ENCODE measurements at regions not wholly inside any gene's neighbourhood (a gene's known extent, or its start where the extent isn't known, plus 50 kb on each side); places are given as distances from the start of the nearest gene placed in this dataset.

DNA sequence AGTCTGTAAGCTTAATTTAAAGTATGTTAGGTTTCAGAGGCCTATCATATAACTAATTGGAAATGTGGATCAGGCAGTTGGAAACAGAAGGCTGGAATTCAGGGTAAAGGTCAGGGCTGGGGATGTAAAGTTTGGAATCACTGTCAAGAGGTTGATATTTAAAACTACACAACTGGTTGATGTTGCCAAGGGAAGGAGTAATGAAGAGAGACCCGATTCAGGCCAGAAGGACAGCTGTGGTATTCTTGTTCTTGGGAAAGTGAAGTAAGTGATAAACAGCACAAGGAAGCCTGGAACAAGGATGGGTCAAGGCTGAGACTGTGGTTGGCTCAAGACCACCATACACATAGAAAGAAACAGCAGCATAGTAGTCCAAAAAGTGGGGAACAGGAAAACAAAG is 654.2 kb downstream of the NTRK3 start:
- intact Hi-C loops (cut with micrococcal nuclease): loop anchor here (10.0 kb wide), 1 partner anchor 1738 kb away; no protein-coding TSS in a partner anchor

DNA sequence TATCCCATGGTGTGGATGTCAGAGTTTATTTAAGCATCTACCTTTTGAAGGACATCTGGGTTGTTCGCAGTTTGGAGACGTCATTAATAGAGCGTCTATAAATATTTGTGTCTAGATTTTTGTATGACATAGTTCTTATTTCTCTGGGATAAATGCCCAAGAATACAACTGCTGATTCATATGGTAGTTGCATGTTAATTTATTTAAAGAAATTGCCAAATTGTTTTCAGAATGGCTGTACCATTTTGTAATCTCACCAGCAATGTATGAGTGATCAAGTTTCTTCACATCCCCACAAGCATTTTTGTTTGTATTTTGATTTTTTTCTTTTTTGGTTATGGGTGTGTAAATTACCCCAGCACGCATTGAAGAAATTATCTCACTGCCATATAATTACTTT is 656.9 kb downstream of the NTRK3 start:
- POLR2A ChIA-PET: no interaction called here
- H3K36me3 Mint-ChIP-seq: no peaks in the 10 kb centered on the region
- no peak overlapping the region for H3K4me3 Mint-ChIP-seq
- H3K9me3 Mint-ChIP-seq: no peaks in the 10 kb centered on the region
- H3K27ac Mint-ChIP-seq: no peak overlapping the region
- peaks cover 22% of the 10 kb centered on the region for H3K4me1 Mint-ChIP-seq (ENCODE audit: low read depth)
- intact Hi-C loops (cut with micrococcal nuclease): loop anchor here (10.0 kb wide), 1 partner anchor 1735 kb away; no protein-coding TSS in a partner anchor
- no peak for DNase-seq
- CTCF ChIA-PET: no interaction called here
- no peaks in the 10 kb centered on the region for H3K27me3 Mint-ChIP-seq

More for the DNA sequence above, 654.2 kb downstream of the NTRK3 start:
- Mint-ChIP-seq H3K4me3 (no peak overlapping the region), H3K9me3 (no peaks in the 10 kb centered on the region), H3K4me1 (ENCODE audit: low read depth) (peaks cover 15% of the 10 kb centered on the region), H3K27ac (no peak overlapping the region), H3K36me3 (no peaks in the 10 kb centered on the region), H3K27me3 (no peaks in the 10 kb centered on the region)
- CTCF ChIA-PET: no interaction called here
- no peak for DNase-seq
- POLR2A ChIA-PET: no interaction called here

DNA sequence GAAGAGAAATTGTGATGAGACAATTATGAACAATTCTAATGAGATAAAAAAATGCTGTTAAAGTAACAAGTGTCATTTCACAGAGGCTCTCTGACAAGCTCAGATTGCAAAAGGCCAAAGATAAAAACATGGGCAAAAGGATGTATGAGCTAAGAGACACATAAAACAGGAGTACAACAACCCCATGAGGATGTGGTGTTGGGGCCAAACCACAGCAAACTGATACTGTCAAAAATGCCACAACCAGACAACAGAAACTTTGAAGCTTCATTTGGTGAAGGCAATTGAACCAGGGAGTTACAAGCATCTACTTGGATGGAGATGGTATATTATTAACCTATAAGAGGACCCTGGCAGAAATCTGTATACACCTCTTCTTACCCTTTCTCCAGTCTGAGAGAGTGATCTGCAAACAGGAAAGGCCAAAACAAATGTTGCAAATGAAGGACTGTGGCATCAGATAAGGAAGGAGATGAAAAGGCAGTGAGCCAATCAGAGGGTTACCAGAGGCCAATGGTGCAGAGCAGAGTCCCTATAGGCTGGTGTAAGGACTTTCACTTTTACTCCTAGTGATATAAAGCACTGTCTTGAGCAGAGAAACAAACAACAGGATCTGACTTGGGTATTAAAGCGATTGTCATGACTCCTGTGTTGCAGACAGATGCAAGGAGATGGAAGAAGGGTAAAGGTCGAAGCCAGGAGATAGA is 659.0 kb downstream of the NTRK3 start:
- Mint-ChIP-seq H3K9me3 (no peaks in the 10 kb centered on the region), H3K4me1 (ENCODE audit: low read depth) (peaks cover 27% of the 10 kb centered on the region), H3K27me3 (no peaks in the 10 kb centered on the region), H3K4me3 (no peak overlapping the region), H3K36me3 (no peaks in the 10 kb centered on the region), H3K27ac (peak overlapping the region; percentile 15)
- CTCF ChIA-PET: no interaction called here
- intact Hi-C loops (cut with micrococcal nuclease): no loop called here
- DNase-seq: peak; percentile 66
- POLR2A ChIA-PET: interaction anchor here (0.6 kb wide), 1 partner anchor 22 kb away, joined by 3 read pairs; no protein-coding TSS in a partner anchor

DNA sequence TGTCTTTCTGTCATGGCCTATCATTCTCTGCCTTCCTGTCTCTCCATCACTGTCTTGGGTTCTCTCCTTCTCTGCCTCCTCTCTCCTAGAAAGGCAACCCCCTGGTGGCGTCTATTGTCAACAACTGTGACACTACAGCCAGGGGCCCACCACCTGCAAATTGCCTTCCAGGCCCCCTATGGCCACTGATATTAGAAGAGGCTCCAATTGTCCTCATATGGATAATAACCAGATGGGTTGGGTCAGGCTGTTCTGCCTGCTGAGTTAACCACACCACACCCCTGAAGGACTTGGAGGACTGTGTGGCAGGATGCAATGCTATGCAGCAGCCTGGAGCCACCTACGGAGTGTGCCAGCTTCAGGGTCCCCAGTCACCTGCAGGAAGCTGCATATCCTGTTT is 665.0 kb downstream of the NTRK3 start:
- intact Hi-C loops (cut with micrococcal nuclease): no loop called here

DNA sequence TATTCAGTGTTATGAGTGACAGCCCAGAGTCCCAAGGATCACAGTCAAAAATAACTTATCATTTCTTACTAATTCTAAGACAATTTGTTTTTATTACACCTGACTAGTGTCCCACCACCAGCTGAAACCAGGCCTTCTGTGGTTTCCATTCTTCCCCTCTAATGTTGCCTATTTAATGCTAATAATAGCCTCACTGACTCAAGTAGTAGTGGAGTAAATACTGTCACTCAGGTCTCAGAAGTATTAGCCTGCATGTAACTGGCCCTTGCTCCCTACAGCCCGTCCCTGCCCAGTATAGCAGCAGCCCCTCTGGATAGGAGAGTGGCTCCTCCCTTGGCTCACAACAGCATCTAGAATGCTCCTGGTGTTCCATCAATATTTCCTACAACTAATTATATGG is 665.5 kb downstream of the NTRK3 start:
- intact Hi-C loops (cut with micrococcal nuclease): no loop called here
- no peaks in the 10 kb centered on the region for H3K9me3 Mint-ChIP-seq

More for the DNA sequence above, 665.0 kb downstream of the NTRK3 start:
- CTCF ChIA-PET: no interaction called here
- Mint-ChIP-seq H3K27me3 (no peaks in the 10 kb centered on the region), H3K27ac (no peak overlapping the region), H3K4me3 (no peak overlapping the region), H3K36me3 (no peaks in the 10 kb centered on the region), H3K4me1 (ENCODE audit: low read depth) (peaks cover 5% of the 10 kb centered on the region), H3K9me3 (no peaks in the 10 kb centered on the region)
- POLR2A ChIA-PET: no interaction called here
- no peak for DNase-seq

DNA sequence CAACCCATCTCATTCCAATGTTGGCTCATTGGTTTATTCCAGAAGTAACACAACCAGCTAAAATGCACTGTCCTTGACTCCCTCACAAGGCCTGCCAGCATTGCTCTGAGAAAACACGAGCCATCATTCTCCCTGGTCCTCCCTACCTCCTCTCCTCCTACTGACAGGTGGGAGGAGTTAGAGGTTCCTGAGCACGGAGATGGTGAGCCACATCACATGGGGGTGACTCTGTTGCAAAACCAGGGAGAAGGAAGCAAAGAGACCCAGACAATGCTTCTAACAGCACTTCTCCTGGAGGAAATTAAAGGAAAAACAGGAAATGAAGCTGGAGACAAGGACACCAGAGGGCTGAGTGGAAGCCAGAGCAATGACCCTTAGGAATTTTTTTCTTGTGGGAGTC is 667.4 kb downstream of the NTRK3 start:
- POLR2A ChIA-PET: no interaction called here
- Mint-ChIP-seq H3K27me3 (no peaks in the 10 kb centered on the region), H3K36me3 (no peaks in the 10 kb centered on the region), H3K4me1 (ENCODE audit: low read depth) (peaks cover 1% of the 10 kb centered on the region), H3K27ac (no peak overlapping the region), H3K4me3 (no peak overlapping the region), H3K9me3 (no peaks in the 10 kb centered on the region)
- no peak for DNase-seq
- intact Hi-C loops (cut with micrococcal nuclease): no loop called here
- CTCF ChIA-PET: no interaction called here

More for the DNA sequence above, 665.5 kb downstream of the NTRK3 start:
- H3K27ac Mint-ChIP-seq: no peak overlapping the region
- no peaks in the 10 kb centered on the region for H3K36me3 Mint-ChIP-seq
- ChIA-PET CTCF (no interaction called here), POLR2A (no interaction called here)
- peaks cover 5% of the 10 kb centered on the region for H3K4me1 Mint-ChIP-seq (ENCODE audit: low read depth)
- no peaks in the 10 kb centered on the region for H3K27me3 Mint-ChIP-seq
- DNase-seq: no peak
- no peak overlapping the region for H3K4me3 Mint-ChIP-seq

DNA sequence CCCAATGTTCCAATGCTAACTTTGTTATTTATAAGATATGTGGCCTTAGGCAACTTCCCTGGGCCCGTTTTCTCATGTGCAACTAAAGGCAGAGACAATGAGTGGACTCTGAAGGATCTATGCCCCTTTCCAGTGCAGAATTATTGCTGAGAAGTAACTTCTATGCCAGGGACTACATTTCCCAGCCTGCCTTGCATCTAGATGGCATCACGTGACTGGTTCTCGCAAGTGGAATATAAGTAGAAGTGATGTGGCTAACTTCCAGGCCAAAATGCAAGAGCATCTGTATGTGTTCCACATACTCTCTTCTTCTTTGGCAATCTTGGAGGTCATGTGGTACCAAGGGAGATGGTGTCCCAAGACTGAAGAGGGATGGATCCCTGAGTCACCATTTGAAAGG is 674.4 kb downstream of the NTRK3 start:
- Mint-ChIP-seq H3K27me3 (no peaks in the 10 kb centered on the region), H3K27ac (no peak overlapping the region), H3K4me1 (ENCODE audit: low read depth) (no peaks in the 10 kb centered on the region), H3K4me3 (no peak overlapping the region), H3K36me3 (no peaks in the 10 kb centered on the region), H3K9me3 (no peaks in the 10 kb centered on the region)
- intact Hi-C loops (cut with micrococcal nuclease): no loop called here
- DNase-seq: no peak
- CTCF ChIA-PET: no interaction called here
- POLR2A ChIA-PET: no interaction called here

DNA sequence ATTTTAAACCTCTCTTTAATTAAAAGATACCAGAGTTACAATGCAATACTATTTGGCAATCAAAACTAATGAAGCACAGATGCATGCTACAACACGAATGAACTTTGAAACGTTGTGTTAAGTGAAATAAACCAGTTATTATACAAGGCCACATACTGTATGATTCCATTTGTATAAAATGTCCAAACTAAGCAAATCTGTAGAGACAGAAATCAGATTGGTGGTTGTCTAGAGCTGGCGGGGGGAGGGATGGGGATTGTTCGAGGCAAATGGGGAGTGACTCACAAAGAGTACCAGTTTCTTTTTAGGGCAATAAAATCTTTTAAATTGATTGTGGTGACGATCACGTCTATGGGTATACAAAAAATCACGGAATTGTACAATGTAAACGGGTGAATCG is 677.0 kb downstream of the NTRK3 start:
- Mint-ChIP-seq H3K9me3 (no peaks in the 10 kb centered on the region), H3K4me3 (no peak overlapping the region), H3K36me3 (no peaks in the 10 kb centered on the region), H3K27ac (no peak overlapping the region), H3K4me1 (ENCODE audit: low read depth) (no peaks in the 10 kb centered on the region), H3K27me3 (no peaks in the 10 kb centered on the region)
- ChIA-PET POLR2A (no interaction called here), CTCF (no interaction called here)
- no peak for DNase-seq
- intact Hi-C loops (cut with micrococcal nuclease): no loop called here

DNA sequence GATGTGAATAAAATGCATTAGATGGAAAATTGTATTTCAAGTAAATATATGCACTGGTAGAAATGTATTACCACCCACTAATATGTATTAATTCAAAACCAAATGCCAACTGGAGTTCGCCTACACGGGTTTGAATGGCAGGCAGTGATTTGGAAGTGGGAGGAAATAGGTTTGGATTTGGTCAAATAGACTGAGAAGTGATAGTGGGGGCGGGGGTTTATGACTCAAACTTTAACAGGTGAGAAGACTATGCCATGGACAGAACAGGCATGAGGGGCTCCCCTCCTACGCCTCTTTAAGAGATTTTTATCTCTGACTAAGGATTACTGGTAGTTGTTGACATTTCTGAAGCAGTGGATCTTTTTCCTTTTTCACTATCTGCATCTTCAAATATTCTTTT is 677.8 kb downstream of the NTRK3 start:
- Mint-ChIP-seq H3K27me3 (no peaks in the 10 kb centered on the region), H3K4me3 (no peak overlapping the region), H3K27ac (no peak overlapping the region), H3K36me3 (no peaks in the 10 kb centered on the region), H3K4me1 (ENCODE audit: low read depth) (no peaks in the 10 kb centered on the region), H3K9me3 (no peaks in the 10 kb centered on the region)
- ChIA-PET CTCF (no interaction called here), POLR2A (no interaction called here)
- intact Hi-C loops (cut with micrococcal nuclease): no loop called here
- no peak for DNase-seq

DNA sequence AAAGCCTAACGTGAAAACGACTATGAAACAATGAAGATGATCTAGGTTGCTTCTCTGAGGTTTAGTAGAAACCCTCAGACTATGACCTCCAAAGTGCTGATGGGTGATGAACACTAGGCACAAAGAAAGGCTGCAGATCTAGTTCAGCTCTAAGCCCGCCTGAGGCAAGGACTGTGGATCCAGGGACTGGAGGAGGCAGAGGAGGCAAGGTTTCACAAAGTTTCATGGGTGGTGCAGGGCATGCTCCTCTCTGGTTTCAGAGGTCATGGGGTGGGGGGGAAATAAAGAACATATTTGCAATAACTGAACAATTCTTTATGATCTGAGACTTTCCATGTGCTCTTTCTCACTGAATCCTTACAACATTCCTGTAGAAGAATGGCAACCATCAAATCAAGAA is 679.2 kb downstream of the NTRK3 start:
- H3K36me3 Mint-ChIP-seq: no peaks in the 10 kb centered on the region
- H3K27me3 Mint-ChIP-seq: no peaks in the 10 kb centered on the region
- no peak overlapping the region for H3K4me3 Mint-ChIP-seq
- no peaks in the 10 kb centered on the region for H3K9me3 Mint-ChIP-seq
- no peak overlapping the region for H3K27ac Mint-ChIP-seq
- no peaks in the 10 kb centered on the region for H3K4me1 Mint-ChIP-seq (ENCODE audit: low read depth)
- ChIA-PET CTCF (no interaction called here), POLR2A (no interaction called here)
- intact Hi-C loops (cut with micrococcal nuclease): no loop called here
- no peak for DNase-seq

DNA sequence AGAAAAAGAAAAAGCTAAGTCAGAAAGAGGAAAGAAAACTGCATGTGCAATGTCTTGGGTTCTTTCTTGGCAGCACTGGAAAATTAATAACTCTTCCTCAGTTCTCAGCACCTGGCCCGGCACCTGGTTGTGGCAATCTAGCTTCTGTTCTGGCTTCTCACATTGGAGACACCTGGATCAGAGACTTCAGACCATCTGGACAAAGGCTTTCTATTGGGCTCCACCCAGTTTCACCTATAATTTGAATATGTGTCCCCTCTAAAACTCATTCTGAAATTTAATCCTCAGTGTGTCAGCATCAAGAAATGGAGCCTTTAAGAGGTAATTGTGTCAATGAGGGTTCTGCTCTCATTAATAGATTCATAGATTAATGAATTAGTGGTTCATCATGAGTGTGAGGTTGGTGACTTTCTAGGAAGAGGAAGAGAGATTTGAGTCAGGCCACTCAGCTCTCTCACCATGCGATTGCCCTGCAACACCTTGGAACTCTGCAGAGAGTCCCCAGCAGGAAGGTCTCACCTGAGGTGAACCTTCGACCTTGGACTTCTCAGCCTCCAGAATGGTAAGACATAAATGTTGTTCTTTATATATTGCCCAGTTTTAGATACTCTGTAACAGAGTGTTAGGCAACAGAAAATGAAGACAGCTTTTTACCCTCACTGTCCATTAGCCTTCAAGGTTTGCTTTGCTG is 679.9 kb downstream of the NTRK3 start:
- no peaks in the 10 kb centered on the region for H3K4me1 Mint-ChIP-seq (ENCODE audit: low read depth)
- intact Hi-C loops (cut with micrococcal nuclease): no loop called here
- ChIA-PET POLR2A (no interaction called here), CTCF (interaction anchor here (0.6 kb wide), 1 partner anchor 83 kb away, joined by 3 read pairs; no protein-coding TSS in a partner anchor)
- H3K27ac Mint-ChIP-seq: no peak overlapping the region
- no peak for DNase-seq
- no peaks in the 10 kb centered on the region for H3K36me3 Mint-ChIP-seq
- no peak overlapping the region for H3K4me3 Mint-ChIP-seq
- H3K9me3 Mint-ChIP-seq: no peaks in the 10 kb centered on the region
- H3K27me3 Mint-ChIP-seq: no peaks in the 10 kb centered on the region

DNA sequence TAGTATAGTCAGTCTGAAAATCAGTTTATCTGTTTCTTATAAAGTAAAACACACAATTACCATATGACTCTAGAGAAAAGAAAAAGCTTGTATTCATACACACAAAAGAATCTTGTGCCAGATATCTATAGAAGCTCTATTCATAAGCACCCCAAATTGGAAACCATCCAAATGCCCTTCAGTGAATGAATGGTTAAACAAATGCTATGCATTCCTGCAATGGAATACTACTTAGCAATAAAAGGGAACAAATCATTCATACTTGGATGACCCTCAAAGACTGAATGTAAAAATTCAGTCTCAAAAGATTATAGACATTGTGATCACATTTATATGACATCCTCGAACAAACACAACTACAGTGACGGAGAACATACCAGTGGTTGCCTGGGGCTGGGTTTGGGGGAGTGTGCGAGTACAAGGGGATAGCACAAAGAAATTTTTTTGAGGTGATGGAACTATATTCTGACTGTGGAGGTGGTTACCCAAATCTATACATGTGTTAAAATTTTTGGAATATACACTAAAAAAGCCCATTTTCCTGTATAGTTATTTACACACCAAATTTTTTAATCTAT is 680.6 kb downstream of the NTRK3 start:
- no peaks in the 10 kb centered on the region for H3K9me3 Mint-ChIP-seq
- no peaks in the 10 kb centered on the region for H3K27me3 Mint-ChIP-seq
- intact Hi-C loops (cut with micrococcal nuclease): no loop called here
- H3K4me3 Mint-ChIP-seq: no peak overlapping the region
- H3K4me1 Mint-ChIP-seq (ENCODE audit: low read depth): peaks cover under 1% of the 10 kb centered on the region
- H3K27ac Mint-ChIP-seq: no peak overlapping the region
- H3K36me3 Mint-ChIP-seq: no peaks in the 10 kb centered on the region
- DNase-seq: no peak
- POLR2A ChIA-PET: no interaction called here
- CTCF ChIA-PET: interaction anchor here (0.6 kb wide), 1 partner anchor 82 kb away, joined by 3 read pairs; no protein-coding TSS in a partner anchor

DNA sequence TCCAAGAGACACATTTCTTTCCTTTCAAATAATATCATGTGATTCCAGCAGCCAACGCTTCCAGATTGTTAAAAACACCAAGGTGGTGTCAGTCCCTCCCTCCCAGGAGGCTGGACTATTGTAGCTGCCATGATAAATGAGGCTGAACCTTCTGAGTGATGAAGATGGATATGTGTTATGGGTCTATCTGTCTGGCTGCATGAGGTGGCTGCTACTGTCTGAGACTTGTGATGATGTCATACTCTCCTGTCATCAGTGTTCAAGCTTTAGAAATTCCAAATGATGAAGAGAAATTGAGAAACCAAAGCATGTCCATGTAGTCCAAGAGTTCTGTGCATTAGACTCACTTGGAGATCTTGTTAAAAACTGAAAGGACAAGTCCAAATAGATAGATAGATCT is 683.0 kb downstream of the NTRK3 start:
- Mint-ChIP-seq H3K36me3 (no peaks in the 10 kb centered on the region), H3K4me1 (ENCODE audit: low read depth) (peaks cover 12% of the 10 kb centered on the region), H3K27ac (no peak overlapping the region), H3K27me3 (no peaks in the 10 kb centered on the region), H3K9me3 (no peaks in the 10 kb centered on the region), H3K4me3 (no peak overlapping the region)
- no peak for DNase-seq
- CTCF ChIA-PET: no interaction called here
- POLR2A ChIA-PET: no interaction called here
- intact Hi-C loops (cut with micrococcal nuclease): no loop called here

Measured in activated CD4-positive, alpha-beta memory T cell treated with anti-CD3 and anti-CD28 coated beads for 36 hours (primary cell).